ENCODE measurements at regions not wholly inside any gene's neighbourhood (a gene's known extent, or its start where the extent isn't known, plus 50 kb on each side); places are given as distances from the start of the nearest gene placed in this dataset.
"Not testable (repeated sequence)": the region's sequence is repeated elsewhere in the genome, so short reads cannot be mapped to it uniquely, and the experiment has no call there.

GRCh38 chr5:123721675-123722276 lies 209.8 kb downstream of the CSNK1G3 start:
- DNase-seq = no peak

- no peak for DNase-seq
Measured at GRCh38 chr5:123720955-123721354, 209.0 kb downstream of the CSNK1G3 start.

GRCh38 chr5:123720339-123720738 lies 208.4 kb downstream of the CSNK1G3 start:
- no peak for DNase-seq

- no peak for DNase-seq
Measured at GRCh38 chr5:123719004-123719403, 207.0 kb downstream of the CSNK1G3 start.

- no peak for DNase-seq
Measured at GRCh38 chr5:123718238-123718637, 206.3 kb downstream of the CSNK1G3 start.

- no peak for DNase-seq
Measured at GRCh38 chr5:123717139-123717538, 205.2 kb downstream of the CSNK1G3 start.

GRCh38 chr5:123710031-123710430 lies 198.1 kb downstream of the CSNK1G3 start:
- no peak for DNase-seq

GRCh38 chr5:123709422-123709821 lies 197.4 kb downstream of the CSNK1G3 start:
- DNase-seq = no peak

- DNase-seq = no peak
Measured at GRCh38 chr5:123708074-123708806, 196.3 kb downstream of the CSNK1G3 start.

- DNase-seq = no peak
Measured at GRCh38 chr5:123706531-123706930, 194.6 kb downstream of the CSNK1G3 start.

- DNase-seq = no peak
Measured at GRCh38 chr5:123705741-123706140, 193.8 kb downstream of the CSNK1G3 start.

GRCh38 chr5:123701511-123702200 lies 189.7 kb downstream of the CSNK1G3 start:
- no peak for DNase-seq

- no peak for DNase-seq
Measured at GRCh38 chr5:123700624-123701287, 188.8 kb downstream of the CSNK1G3 start.

GRCh38 chr5:123699571-123699970 lies 187.6 kb downstream of the CSNK1G3 start:
- DNase-seq = no peak

- not testable (repeated sequence) for DNase-seq
Measured at GRCh38 chr5:123698937-123699336, 187.0 kb downstream of the CSNK1G3 start.

- no peak for DNase-seq
Measured at GRCh38 chr5:123696921-123697341, 185.0 kb downstream of the CSNK1G3 start.

GRCh38 chr5:123690821-123691220 lies 178.8 kb downstream of the CSNK1G3 start:
- no peak for DNase-seq

- DNase-seq = no peak
Measured at GRCh38 chr5:123681061-123681460, 169.1 kb downstream of the CSNK1G3 start.

GRCh38 chr5:123673107-123673506 lies 161.1 kb downstream of the CSNK1G3 start:
- no peak for DNase-seq

- no peak for DNase-seq
Measured at GRCh38 chr5:123671711-123672456, 159.9 kb downstream of the CSNK1G3 start.

- peak; percentile 1 for DNase-seq
Measured at GRCh38 chr5:123671042-123671441, 159.1 kb downstream of the CSNK1G3 start.
